Spleen (tissue), 7 donors: ENCODE measurements at regions not wholly inside any gene's neighbourhood (a gene's known extent, or its start where the extent isn't known, plus 50 kb on each side); places are given as distances from the start of the nearest gene placed in this dataset.

Source experiments
- CTCF ChIP-seq, 11 experiments: fragments of 200-600 bp in 7 of 11; fragments of 450-650 bp in 4 of 11; sonication (generic) in 4 of 11; IDR thresholded peaks in 8 of 11; conservative IDR thresholded peaks in 3 of 11; 1 replicate in 7 of 11; 2 replicates in 4 of 11; pipeline versions ENCODE4 v1.4.0 to v1.8.0; 2016 to 2021; ENCODE audit warnings: antibody characterized with exemption in 11 of 11, inconsistent platforms in 4 of 11, mild to moderate bottlenecking in 1 of 11
- POLR2AphosphoS5 ChIP-seq, 3 donors: sonication (generic); formaldehyde crosslinking; IDR thresholded peaks; one replicate each; pipeline ENCODE4 v1.5.1; 2017; ENCODE audit warnings: antibody characterized with exemption in 3 of 3
- donor health status: DM: no; HTN: no; CAD: no; lungs with moderate emphysema.
- donor health status: DM: no; HTN: no; CAD: no.
- donor health status: DM: no; HTN: no; CAD: no.

- TF ChIP-seq POLR2AphosphoS5 (IDR thresholded peaks at IDR 0.05) (peak in 1 of 3 donors; percentile 31), CTCF (IDR thresholded peaks at IDR 0.05 in 8 of 11, conservative IDR thresholded peaks at IDR 0.05 in 3 of 11) (no peak)
Measured at GRCh38 chr12:123094349-123095077, 56.4 kb downstream of the PITPNM2 start.
